ENCODE measurements at regions not wholly inside any gene's neighbourhood (a gene's known extent, or its start where the extent isn't known, plus 50 kb on each side); places are given as distances from the start of the nearest gene placed in this dataset.

- TF ChIP-seq, protein P1, sequence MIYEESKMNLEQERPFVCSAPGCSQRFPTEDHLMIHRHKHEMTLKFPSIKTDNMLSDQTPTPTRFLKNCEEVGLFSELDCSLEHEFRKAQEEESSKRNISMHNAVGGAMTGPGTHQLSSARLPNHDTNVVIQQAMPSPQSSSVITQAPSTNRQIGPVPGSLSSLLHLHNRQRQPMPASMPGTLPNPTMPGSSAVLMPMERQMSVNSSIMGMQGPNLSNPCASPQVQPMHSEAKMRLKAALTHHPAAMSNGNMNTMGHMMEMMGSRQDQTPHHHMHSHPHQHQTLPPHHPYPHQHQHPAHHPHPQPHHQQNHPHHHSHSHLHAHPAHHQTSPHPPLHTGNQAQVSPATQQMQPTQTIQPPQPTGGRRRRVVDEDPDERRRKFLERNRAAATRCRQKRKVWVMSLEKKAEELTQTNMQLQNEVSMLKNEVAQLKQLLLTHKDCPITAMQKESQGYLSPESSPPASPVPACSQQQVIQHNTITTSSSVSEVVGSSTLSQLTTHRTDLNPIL (CRISPR knock-in tag; IDR thresholded peaks at IDR 0.05; ENCODE audit: low read depth), result no peak
- TF ChIP-seq, protein P2, sequence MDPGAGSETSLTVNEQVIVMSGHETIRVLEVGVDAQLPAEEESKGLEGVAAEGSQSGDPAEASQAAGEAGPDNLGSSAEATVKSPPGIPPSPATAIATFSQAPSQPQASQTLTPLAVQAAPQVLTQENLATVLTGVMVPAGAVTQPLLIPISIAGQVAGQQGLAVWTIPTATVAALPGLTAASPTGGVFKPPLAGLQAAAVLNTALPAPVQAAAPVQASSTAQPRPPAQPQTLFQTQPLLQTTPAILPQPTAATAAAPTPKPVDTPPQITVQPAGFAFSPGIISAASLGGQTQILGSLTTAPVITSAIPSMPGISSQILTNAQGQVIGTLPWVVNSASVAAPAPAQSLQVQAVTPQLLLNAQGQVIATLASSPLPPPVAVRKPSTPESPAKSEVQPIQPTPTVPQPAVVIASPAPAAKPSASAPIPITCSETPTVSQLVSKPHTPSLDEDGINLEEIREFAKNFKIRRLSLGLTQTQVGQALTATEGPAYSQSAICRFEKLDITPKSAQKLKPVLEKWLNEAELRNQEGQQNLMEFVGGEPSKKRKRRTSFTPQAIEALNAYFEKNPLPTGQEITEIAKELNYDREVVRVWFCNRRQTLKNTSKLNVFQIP (CRISPR knock-in tag; IDR thresholded peaks at IDR 0.05; ENCODE audit: borderline replicate concordance, low read depth), result no peak
- no peak for TF ChIP-seq GLIS3 (CRISPR knock-in tag; IDR thresholded peaks at IDR 0.05)
Measured at GRCh38 chr10:44030132-44030531, 354.8 kb downstream of the CXCL12 start (continued).

GRCh38 chr10:44028384-44029137 is 356.3 kb downstream of the CXCL12 start:
- ATAC-seq, result no peak
- TF ChIP-seq ZNF8 (CRISPR knock-in tag; IDR thresholded peaks at IDR 0.05) (no peak), GLIS3 (CRISPR knock-in tag; IDR thresholded peaks at IDR 0.05) (no peak), RARB (CRISPR knock-in tag; IDR thresholded peaks at IDR 0.05) (no peak), TSHZ2 (CRISPR knock-in tag; IDR thresholded peaks at IDR 0.05) (no peak)

DNA sequence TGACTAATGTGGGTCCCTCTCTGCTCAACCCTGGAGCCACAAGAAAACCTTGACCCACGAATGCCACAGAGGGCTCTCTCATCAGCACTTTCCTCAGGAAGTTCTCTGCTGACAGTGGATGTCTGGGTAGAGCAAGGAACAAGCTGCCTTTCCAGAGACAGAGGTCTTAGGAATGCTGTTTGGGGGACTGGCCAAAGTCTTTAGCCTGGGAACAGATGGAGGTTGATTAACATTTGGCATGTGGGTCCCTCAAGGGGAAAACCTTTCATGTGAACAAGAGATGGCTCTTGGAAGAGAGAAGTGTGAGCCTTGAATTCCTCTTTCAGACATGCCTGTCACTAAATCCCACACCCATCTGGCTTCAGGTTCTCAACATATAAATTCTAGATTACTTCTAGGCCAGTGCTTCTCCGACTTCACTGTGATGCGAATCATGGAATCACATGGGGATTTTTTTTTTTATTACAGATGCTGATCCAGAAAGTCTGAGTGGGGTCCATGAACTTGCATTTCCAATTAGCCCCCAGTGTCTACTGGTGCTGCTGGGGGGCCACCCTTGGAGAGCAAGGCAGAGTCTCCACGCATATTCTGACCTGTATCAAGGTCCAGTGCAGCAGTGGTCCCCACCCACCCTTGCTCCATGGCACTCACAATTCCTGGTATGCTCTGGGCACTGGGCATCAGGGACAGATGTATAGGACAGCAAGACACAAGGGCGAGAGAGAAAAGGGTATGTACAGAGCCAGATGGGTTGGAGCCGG is 360.4 kb downstream of the CXCL12 start:
- TF ChIP-seq TSHZ2 (CRISPR knock-in tag; IDR thresholded peaks at IDR 0.05) (no peak), ZNF8 (CRISPR knock-in tag; IDR thresholded peaks at IDR 0.05) (no peak), OSR1 (CRISPR knock-in tag; IDR thresholded peaks at IDR 0.05) (no peak), ZFP30 (CRISPR knock-in tag; IDR thresholded peaks at IDR 0.05) (no peak), ZNF565 (CRISPR knock-in tag; conservative IDR thresholded peaks at IDR 0.05; ENCODE audit: low read depth) (no peak)
- TF ChIP-seq, protein P1 (CRISPR knock-in tag; IDR thresholded peaks at IDR 0.05; ENCODE audit: low read depth), result no peak
- no peak for ATAC-seq

DNA sequence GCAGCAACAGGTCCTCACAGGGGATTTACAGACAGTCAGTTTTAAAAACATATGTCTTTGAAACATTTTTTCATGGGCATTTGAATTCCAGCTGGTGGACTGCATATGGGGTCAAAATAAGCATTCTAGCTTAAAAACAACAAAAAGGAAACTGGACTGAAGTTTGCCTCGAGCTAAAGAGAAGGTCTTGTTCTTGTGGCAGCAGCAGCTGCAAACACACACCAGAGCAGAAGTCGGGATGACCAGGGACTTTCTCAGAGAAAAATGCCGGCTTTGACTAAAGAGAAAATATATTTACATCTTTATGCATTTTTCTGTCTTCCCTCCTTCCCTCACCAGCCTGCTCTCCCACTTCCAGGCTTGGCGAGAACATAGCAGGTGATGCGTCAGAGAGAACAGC is 361.4 kb downstream of the CXCL12 start:
- ATAC-seq, result no peak
- TF ChIP-seq, protein P2 (CRISPR knock-in tag; IDR thresholded peaks at IDR 0.05; ENCODE audit: borderline replicate concordance, low read depth), result no peak
- no peak for TF ChIP-seq RARB (CRISPR knock-in tag; IDR thresholded peaks at IDR 0.05)
- TF ChIP-seq, protein P3, sequence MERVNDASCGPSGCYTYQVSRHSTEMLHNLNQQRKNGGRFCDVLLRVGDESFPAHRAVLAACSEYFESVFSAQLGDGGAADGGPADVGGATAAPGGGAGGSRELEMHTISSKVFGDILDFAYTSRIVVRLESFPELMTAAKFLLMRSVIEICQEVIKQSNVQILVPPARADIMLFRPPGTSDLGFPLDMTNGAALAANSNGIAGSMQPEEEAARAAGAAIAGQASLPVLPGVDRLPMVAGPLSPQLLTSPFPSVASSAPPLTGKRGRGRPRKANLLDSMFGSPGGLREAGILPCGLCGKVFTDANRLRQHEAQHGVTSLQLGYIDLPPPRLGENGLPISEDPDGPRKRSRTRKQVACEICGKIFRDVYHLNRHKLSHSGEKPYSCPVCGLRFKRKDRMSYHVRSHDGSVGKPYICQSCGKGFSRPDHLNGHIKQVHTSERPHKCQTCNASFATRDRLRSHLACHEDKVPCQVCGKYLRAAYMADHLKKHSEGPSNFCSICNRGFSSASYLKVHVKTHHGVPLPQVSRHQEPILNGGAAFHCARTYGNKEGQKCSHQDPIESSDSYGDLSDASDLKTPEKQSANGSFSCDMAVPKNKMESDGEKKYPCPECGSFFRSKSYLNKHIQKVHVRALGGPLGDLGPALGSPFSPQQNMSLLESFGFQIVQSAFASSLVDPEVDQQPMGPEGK (CRISPR knock-in tag; IDR thresholded peaks at IDR 0.05; ENCODE audit: borderline replicate concordance), result no peak
- no peak for TF ChIP-seq ZNF70 (CRISPR knock-in tag; IDR thresholded peaks at IDR 0.05)
- no peak for TF ChIP-seq CSDC2 (CRISPR knock-in tag; IDR thresholded peaks at IDR 0.05)
- TF ChIP-seq TCF4 (CRISPR knock-in tag; IDR thresholded peaks at IDR 0.05; ENCODE audit: borderline replicate concordance), result no peak
- no peak for TF ChIP-seq SNAI2 (CRISPR knock-in tag; IDR thresholded peaks at IDR 0.05)
- TF ChIP-seq OSR1 (CRISPR knock-in tag; IDR thresholded peaks at IDR 0.05), result no peak
- TF ChIP-seq, protein P4, sequence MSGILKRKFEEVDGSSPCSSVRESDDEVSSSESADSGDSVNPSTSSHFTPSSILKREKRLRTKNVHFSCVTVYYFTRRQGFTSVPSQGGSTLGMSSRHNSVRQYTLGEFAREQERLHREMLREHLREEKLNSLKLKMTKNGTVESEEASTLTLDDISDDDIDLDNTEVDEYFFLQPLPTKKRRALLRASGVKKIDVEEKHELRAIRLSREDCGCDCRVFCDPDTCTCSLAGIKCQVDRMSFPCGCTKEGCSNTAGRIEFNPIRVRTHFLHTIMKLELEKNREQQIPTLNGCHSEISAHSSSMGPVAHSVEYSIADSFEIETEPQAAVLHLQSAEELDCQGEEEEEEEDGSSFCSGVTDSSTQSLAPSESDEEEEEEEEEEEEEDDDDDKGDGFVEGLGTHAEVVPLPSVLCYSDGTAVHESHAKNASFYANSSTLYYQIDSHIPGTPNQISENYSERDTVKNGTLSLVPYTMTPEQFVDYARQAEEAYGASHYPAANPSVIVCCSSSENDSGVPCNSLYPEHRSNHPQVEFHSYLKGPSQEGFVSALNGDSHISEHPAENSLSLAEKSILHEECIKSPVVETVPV (CRISPR knock-in tag; IDR thresholded peaks at IDR 0.05), result no peak
- TF ChIP-seq GLIS3 (CRISPR knock-in tag; IDR thresholded peaks at IDR 0.05), result no peak
- no peak for TF ChIP-seq ESRRG (CRISPR knock-in tag; IDR thresholded peaks at IDR 0.05)

Data from SK-N-SH treated with all-trans-retinoic acid at 6 μM for 48 hours (cell line).